Activated CD8-positive, alpha-beta T cell treated with anti-CD3 and anti-CD28 coated beads for 36 hours (primary cell): ENCODE measurements at regions not wholly inside any gene's neighbourhood (a gene's known extent, or its start where the extent isn't known, plus 50 kb on each side); places are given as distances from the start of the nearest gene placed in this dataset.

ENCODE experiments used
- ATAC-seq: fragments of 200-7000 bp; cut with Tn5 transposase; one replicate; pipeline ENCODE4 v1.10.0; 2021; ENCODE audit warnings: mild to moderate bottlenecking, moderate library complexity
- CTCF ChIA-PET: fragments of 350-600 bp; sonication (Branson Sonifier 250); formaldehyde crosslinking; loops from one replicate; lab custom pipeline; 2021; ENCODE audit warnings: antibody characterized with exemption; lab: Charles Lee
- POLR2A ChIA-PET: fragments of 350-600 bp; sonication (Branson Sonifier 250); formaldehyde crosslinking; loops from one replicate; lab custom pipeline; 2021; ENCODE audit warnings: antibody characterized with exemption; lab: Charles Lee
- DNase-seq: peaks from one replicate; pipeline ENCODE4 v3.0.0-alpha.2; 2020
- H3K27ac Mint-ChIP-seq: one replicate; pipeline ENCODE4 v1.8.0; 2021; ENCODE audit warnings: mild to moderate bottlenecking, mixed read lengths
- H3K27me3 Mint-ChIP-seq: one replicate; pipeline ENCODE4 v1.8.0; 2021; ENCODE audit warnings: mixed read lengths
- H3K36me3 Mint-ChIP-seq: one replicate; pipeline ENCODE4 v1.8.0; 2021; ENCODE audit warnings: low read depth, mixed read lengths
- H3K4me1 Mint-ChIP-seq: one replicate; pipeline ENCODE4 v1.8.0; 2021; ENCODE audit warnings: low read depth, mixed read lengths
- H3K4me3 Mint-ChIP-seq: one replicate; pipeline ENCODE4 v1.8.0; 2021; ENCODE audit warnings: mild to moderate bottlenecking, moderate library complexity, mixed read lengths
- H3K9me3 Mint-ChIP-seq: one replicate; pipeline ENCODE4 v1.8.0; 2021; ENCODE audit warnings: mixed read lengths
- intact Hi-C: fragments of 100-400 bp; cut with micrococcal nuclease; formaldehyde crosslinking; loops from one replicate; pipeline ENCODE4 v1.10.0; 2022
- TF ChIP-seq, protein P1 (sequence below): fragments of 200-600 bp; IDR thresholded peaks from one replicate; pipeline ENCODE4 v1.8.0; 2022; ENCODE audit warnings: antibody characterized with exemption, mild to moderate bottlenecking

DNA sequence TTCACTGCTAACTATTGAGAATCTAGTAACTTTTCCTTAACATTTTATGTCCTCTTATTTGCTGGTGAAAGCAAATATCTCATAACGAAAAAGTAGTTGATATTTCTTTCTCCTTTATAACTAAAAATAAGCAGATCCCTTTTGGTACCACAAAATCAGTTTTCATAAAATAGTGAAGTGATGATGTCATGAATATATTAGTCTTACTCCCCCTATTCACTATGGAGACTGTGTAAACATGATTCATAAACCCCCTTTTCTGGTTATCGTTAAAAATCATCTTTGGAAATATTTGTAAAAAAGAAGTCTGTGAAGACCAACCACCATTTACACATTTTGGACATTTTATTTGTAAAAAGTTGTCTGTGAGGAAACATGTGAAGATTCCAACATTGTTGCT is 734.9 kb downstream of the NUP35 start:
- intact Hi-C loops: no loop called here
- no peak for ATAC-seq
- Mint-ChIP-seq H3K27ac (no peak overlapping the region), H3K9me3 (peaks cover 14% of the 10 kb centered on the region), H3K27me3 (no peaks in the 10 kb centered on the region), H3K36me3 (no peaks in the 10 kb centered on the region), H3K4me1 (no peaks in the 10 kb centered on the region), H3K4me3 (no peak overlapping the region)
- no peak for DNase-seq
- TF ChIP-seq, protein P1, sequence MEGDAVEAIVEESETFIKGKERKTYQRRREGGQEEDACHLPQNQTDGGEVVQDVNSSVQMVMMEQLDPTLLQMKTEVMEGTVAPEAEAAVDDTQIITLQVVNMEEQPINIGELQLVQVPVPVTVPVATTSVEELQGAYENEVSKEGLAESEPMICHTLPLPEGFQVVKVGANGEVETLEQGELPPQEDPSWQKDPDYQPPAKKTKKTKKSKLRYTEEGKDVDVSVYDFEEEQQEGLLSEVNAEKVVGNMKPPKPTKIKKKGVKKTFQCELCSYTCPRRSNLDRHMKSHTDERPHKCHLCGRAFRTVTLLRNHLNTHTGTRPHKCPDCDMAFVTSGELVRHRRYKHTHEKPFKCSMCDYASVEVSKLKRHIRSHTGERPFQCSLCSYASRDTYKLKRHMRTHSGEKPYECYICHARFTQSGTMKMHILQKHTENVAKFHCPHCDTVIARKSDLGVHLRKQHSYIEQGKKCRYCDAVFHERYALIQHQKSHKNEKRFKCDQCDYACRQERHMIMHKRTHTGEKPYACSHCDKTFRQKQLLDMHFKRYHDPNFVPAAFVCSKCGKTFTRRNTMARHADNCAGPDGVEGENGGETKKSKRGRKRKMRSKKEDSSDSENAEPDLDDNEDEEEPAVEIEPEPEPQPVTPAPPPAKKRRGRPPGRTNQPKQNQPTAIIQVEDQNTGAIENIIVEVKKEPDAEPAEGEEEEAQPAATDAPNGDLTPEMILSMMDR: no peak
- ChIA-PET CTCF (no interaction called here), POLR2A (no interaction called here)

DNA sequence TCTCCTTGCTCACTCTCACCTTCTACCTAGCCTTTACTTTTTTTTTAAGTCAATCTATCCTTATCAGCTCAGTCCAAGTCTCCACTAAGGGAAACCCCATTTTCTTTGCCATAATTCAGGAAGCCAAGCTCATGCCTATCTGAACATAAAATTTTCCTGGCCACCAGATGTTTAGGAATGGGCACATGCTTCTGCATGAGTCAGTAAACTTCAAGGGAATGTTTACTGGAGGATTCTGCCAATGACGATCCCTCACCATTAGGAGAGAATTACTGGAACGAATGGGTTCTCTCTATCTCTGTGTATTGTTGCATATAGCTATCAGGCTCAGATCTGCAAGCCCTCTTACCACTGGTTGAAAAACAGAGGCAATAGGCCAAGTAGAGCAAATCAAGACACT is 731.7 kb upstream of the ZNF804A start:
- Mint-ChIP-seq H3K27ac (no peak overlapping the region), H3K4me3 (no peak overlapping the region), H3K27me3 (no peaks in the 10 kb centered on the region), H3K4me1 (no peaks in the 10 kb centered on the region), H3K36me3 (no peaks in the 10 kb centered on the region), H3K9me3 (no peaks in the 10 kb centered on the region)
- intact Hi-C loops: no loop called here
- DNase-seq: no peak
- ChIA-PET CTCF (interaction anchor here (0.6 kb wide), 1 partner anchor 27 kb away, joined by 3 read pairs; no protein-coding TSS in a partner anchor), POLR2A (no interaction called here)
- TF ChIP-seq, protein P1: no peak
- no peak for ATAC-seq

DNA sequence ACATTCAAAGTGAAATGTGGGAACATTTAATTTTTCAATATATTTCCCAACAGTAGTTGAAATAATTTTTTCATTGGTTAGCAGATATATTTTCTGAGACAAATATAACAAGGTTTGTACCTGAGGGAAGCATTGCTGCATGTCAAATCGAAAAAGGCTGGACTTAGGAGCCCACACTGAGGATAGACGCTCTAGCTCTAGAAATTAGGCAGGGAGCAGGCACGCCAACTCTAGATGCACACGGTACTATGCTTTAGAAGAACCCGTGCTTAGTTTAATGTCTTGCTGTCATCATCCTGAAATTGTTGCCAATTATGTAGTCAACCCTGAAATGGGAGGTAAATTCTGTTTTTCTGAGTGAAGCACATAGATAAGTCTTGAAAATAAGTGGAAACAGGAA is 731.1 kb upstream of the ZNF804A start:
- H3K4me3 Mint-ChIP-seq: no peak overlapping the region
- no peaks in the 10 kb centered on the region for H3K9me3 Mint-ChIP-seq
- CTCF ChIA-PET: no interaction called here
- intact Hi-C loops: no loop called here
- H3K4me1 Mint-ChIP-seq: no peaks in the 10 kb centered on the region
- ATAC-seq (no peak), DNase-seq (no peak)
- no peaks in the 10 kb centered on the region for H3K36me3 Mint-ChIP-seq
- no peak overlapping the region for H3K27ac Mint-ChIP-seq
- POLR2A ChIA-PET: no interaction called here
- no peaks in the 10 kb centered on the region for H3K27me3 Mint-ChIP-seq
- TF ChIP-seq, protein P1: no peak

DNA sequence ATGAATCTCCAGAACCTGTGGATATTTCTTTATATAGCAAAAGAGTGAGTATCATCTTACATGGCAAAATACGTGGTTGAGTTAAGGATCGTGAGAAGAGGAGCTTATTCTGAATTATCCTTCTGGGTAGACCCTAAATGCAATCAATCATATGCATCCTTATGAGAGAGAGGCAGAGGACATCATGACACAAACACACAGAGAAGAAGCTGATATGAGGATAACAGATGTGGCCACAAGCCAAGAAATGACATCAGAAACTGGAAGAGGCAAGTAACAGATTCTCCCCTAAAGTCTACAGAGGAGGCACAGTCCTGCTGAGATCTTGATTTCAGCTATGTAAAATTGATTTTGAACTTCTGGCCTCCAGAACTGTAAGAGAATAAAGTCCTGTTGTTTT is 730.2 kb upstream of the ZNF804A start:
- ATAC-seq (no peak), DNase-seq (no peak)
- H3K4me3 Mint-ChIP-seq: no peak overlapping the region
- H3K9me3 Mint-ChIP-seq: no peaks in the 10 kb centered on the region
- ChIA-PET POLR2A (no interaction called here), CTCF (no interaction called here)
- no peaks in the 10 kb centered on the region for H3K27me3 Mint-ChIP-seq
- intact Hi-C loops: no loop called here
- no peaks in the 10 kb centered on the region for H3K4me1 Mint-ChIP-seq
- no peak overlapping the region for H3K27ac Mint-ChIP-seq
- no peaks in the 10 kb centered on the region for H3K36me3 Mint-ChIP-seq
- TF ChIP-seq, protein P1: no peak

DNA sequence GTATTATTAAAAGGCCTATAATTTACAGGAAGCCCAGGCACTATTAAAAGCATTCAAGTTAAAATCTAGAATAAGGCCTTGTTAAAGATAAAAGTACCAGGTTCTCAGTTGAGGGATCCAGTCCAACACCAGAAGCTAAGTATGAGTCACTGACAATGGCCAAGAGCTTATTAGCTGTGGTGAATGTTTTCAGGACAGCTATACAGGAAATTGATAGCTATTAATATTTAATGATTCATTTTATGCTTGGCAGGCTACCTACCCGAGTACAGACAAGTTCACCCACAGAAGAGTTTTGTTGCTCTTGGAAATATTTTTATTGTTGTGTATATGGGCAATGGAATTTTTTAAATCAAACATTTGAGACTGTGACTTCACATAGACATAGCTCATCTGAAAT is 729.6 kb upstream of the ZNF804A start:
- ATAC-seq (no peak), DNase-seq (no peak)
- POLR2A ChIA-PET: no interaction called here
- TF ChIP-seq, protein P1: no peak
- H3K9me3 Mint-ChIP-seq: no peaks in the 10 kb centered on the region
- H3K27ac Mint-ChIP-seq: no peak overlapping the region
- H3K27me3 Mint-ChIP-seq: no peaks in the 10 kb centered on the region
- CTCF ChIA-PET: no interaction called here
- intact Hi-C loops: no loop called here
- no peak overlapping the region for H3K4me3 Mint-ChIP-seq
- H3K4me1 Mint-ChIP-seq: no peaks in the 10 kb centered on the region
- H3K36me3 Mint-ChIP-seq: no peaks in the 10 kb centered on the region
